ENCODE measurements at regions not wholly inside any gene's neighbourhood (a gene's known extent, or its start where the extent isn't known, plus 50 kb on each side); places are given as distances from the start of the nearest gene placed in this dataset.
"Not testable (repeated sequence)": the region's sequence is repeated elsewhere in the genome, so short reads cannot be mapped to it uniquely, and the experiment has no call there.

DNA sequence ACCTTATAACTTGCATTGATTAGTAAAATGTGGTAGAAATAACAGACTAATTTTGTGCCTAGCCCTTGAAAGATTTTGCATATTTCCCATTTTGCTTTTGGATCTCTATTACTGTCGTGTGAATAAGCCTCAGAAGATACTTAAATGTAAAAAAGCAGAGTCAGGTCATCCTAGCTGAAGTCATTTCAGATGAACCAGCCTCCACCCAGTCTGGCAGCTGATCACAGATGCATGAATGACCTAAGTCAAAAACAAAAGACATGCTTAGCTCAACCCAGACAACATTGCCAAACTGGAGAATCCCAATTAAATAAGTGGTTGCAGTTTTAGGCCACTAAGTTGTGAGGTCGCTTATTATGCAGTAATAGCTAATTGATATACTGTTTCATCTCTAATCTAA lies 349.9 kb downstream of the C12orf50 start:
- DNase-seq (ENCODE audit: low read depth), result peak; percentile 14

DNA sequence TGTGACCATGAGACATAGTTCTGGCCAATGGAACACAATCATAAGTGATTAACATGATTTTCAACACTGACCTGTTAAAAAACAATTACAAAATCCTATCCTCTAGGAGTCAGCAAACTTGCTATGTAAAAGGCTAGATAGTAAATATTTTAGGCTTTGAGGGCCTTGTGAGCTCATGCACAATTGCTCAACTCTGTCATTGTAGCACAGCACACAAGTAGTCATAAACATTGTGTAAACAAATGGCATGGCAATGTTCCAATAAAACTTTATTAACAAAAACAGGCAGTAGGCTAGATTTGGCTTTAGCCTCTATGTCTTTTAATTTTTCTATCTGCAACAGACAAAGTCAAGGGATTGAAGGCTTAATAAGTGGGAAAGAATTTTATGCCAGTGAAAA lies 350.7 kb downstream of the C12orf50 start:
- DNase-seq (ENCODE audit: low read depth), result peak; percentile 77

GRCh38 chr12:87676731-87677130 lies 352.5 kb downstream of the C12orf50 start:
- DNase-seq (ENCODE audit: low read depth), result no peak

DNA sequence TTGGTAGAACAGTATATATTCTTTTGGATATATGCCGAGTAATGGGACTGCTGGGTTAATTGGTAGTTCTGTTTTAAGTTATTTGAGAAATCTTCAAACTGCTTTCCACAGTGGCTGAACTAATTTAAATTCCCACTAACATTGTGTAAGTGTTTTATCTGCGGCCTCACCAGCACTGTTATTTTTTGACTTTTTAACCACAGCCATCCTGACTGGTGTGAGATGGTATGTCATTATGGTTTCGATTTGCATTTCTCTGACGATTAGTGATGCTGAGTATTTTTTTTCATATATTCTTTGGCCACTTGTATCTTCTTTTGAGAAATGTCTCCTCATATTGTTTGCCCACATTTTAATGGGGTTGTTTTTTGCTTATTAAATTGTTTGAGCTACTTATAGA lies 357.4 kb downstream of the C12orf50 start:
- DNase-seq (ENCODE audit: low read depth), result no peak

DNA sequence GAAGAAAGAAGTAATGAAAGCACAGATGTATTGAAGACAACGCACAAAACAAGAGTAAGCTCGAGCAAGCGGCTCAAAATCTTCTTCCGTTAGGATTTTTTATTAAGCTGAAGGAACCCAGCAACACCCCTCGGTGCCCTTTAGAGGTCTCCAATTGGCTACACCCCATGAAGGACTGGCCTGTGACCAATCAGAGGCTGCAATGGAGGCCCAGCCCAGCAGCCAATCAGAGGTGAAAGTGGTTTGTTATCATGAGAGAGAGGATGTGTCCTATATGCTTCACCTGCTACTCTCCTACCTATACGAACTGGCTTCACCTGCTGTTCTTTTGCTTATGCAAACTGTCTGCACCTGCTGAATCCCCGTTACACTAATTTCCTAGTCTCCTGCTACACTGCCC lies 358.8 kb downstream of the C12orf50 start:
- no peak for DNase-seq (ENCODE audit: low read depth)

DNA sequence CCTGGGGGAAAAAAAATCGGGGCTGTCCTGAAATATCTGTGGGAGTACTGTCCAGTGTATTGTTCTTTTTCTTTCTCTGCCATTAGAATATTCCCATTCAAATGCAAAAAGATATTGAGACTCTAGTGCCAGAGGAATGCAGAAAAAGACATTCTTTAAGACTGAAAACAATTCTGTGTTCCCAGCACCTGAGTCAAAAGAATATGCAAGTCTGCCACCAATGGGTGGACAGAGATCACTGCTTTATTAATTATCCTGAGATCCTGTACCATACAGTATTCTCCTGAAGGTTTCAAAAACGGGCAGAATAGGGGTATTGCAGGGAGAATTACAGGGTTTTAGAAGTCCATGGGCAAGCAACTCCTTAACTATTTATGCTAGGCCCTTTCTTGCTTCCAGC lies 361.8 kb downstream of the C12orf50 start:
- peak; percentile 35 for DNase-seq (ENCODE audit: low read depth)

DNA sequence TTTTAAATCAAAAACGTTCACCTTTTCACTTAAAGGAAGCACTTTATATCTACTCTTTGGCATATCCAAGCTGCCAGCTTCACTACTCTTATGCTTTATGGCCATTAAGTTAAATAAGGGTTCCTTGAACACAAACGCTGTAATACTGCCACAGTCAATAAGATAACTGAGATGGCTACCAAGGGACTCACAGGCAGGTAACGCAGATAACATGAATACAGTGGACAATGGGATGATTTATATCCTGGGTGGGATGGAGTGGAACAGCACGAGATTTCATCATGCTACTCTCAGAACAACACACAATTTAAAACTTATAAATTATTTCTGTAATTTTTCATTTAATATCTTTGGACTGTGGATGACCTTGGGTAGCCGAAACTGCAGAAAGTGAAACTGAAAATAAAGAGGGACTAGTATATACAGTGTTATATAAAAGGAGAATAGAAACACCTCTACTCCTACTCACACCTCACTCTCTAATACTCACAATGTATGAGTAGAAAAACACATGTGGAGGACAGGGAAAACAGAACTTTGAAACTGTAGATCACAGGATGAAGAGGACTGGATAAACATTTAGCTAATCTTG lies 367.3 kb downstream of the C12orf50 start:
- no peak for DNase-seq (ENCODE audit: low read depth)

DNA sequence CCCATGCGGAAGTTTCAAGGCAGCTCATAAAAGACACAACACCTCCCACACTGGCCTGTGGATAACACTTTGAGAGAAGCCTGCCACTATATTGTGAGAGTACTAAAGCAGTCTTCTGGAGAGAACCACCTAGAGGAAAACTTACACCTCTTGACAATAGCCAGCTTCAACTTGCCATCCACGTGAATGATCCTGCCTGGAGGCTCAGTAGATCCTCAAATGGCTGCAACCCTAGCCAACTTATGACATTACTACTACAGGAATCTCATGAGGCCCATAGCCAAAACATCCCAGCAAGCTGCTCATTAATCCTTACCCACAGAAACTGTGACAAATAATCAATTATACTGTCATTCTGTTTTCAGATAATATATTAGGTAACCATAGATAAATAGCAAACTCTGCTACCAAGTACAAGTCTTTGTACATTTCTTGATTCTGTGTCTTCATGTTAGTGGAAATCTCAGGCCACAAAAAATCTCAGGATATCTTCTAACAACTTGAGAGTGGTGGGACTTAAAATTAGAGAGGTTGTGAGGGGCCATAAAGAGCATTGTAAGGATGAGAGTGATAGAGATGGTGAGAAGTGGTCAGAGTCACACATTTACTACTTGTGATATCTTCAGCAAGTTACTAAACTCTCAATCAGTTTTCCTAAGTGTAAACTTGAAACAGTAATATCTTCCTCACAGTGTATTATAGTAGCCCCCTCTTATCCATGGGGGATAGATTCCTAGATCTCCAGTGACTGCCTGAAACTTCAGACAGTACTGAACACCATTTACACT lies 368.0 kb downstream of the C12orf50 start:
- no peak for DNase-seq (ENCODE audit: low read depth)

DNA sequence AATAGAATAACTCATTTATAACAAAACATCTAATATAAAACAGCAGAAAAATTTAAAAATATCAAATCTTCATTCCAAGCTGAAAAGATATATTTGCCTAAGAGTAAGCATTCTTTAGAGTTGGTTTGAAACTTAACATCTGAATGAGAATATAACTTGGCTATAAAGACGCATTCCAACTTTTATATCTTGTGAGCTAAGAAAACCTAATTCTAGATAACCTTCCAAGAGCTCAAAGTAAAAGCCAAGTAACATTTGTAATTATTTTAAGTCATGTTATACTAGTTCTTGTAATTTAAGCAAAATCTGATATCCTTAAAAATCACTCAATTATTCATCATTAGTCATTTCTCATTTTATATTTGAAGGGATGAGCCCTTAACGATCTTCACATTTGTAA lies 368.9 kb downstream of the C12orf50 start:
- DNase-seq (ENCODE audit: low read depth), result no peak

GRCh38 chr12:87656311-87656710 lies 372.9 kb downstream of the C12orf50 start:
- no peak for DNase-seq (ENCODE audit: low read depth)

- DNase-seq (ENCODE audit: low read depth), result no peak
Measured at GRCh38 chr12:87651670-87652425, 377.4 kb downstream of the C12orf50 start.

GRCh38 chr12:87642245-87642644 lies 387.0 kb downstream of the C12orf50 start:
- no peak for DNase-seq (ENCODE audit: low read depth)

GRCh38 chr12:87618199-87618598 lies 411.0 kb downstream of the C12orf50 start:
- DNase-seq (ENCODE audit: low read depth), result peak; percentile 3

GRCh38 chr12:87612996-87613395 lies 416.2 kb downstream of the C12orf50 start:
- DNase-seq (ENCODE audit: low read depth), result no peak

- DNase-seq (ENCODE audit: low read depth), result no peak
Measured at GRCh38 chr12:87608321-87608720, 420.9 kb downstream of the C12orf50 start.

DNA sequence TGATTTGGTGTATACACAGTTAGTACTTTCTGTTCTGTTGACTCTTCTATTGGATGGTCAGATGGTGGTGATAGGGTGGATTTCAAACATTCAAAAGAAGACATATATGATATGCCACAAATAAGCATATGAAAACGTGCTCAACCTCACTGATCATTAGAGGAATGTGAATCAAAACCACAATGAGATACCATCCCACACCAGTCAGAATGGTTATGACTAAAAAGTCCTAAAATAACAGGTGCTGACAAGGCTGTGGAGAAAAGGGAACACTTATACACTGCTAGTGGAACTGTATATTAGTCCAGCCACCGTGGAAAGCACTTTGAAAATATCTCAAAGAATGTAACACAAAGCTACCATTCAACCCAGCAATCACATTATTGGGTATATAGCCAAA lies 425.5 kb downstream of the C12orf50 start:
- DNase-seq (ENCODE audit: low read depth), result no peak

DNA sequence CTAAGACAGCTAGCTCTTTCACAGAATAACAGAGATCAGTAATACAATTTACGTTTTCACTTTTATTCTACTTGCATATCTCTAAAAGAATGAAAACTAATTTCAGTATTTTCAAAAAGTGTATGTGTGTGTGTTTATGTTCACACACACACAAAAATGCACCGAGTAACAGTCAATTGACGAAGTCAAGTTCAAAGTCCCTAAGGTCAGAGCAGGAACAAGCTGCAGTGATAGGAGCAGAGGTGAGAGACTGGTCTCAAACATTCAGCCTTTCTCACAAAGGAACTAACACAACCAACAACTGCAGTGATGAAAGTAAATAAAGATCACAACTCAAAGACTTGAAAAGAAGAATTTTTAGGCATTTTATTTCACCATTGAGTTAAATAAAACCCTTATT lies 429.7 kb downstream of the C12orf50 start:
- no peak for DNase-seq (ENCODE audit: low read depth)

DNA sequence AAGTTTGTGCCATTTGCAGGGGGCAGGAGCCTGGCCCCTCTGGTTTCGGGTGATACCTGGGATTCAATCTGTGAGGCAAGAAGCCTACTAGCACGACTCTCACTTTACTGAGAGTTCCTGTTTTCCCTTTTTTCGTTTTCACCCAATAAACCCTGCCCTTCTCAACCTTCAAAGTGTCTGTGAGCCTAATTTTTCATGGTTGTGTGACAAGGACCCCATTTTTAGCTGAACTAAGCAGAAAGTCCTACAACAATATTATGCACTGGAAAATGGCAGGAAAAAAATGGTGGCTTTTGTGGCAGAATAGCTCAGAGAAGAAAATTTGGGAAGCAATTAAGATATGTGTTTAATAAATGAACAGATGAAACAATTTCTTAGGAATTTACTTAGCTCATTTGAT lies 432.1 kb downstream of the C12orf50 start:
- DNase-seq (ENCODE audit: low read depth), result no peak

DNA sequence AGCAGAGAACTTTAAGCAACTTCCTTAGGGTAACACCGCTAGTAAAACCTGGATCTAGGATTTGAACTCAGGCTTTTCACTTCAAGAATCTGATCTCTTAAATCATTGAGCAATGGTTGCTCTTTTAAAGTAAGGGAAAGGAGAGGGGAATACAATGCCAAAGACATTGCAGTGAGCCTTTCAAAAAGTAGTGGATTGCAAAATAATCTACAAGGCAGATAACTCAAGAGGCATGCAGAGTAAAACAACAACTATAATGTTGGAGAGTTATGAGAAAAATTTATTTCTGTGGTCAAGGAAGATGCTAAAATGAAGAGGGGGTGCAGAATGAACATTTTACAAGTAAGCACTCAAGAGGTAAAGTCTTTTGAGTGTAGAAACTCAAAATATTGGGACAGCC lies 432.6 kb downstream of the C12orf50 start:
- peak; percentile 39 for DNase-seq (ENCODE audit: low read depth)

DNA sequence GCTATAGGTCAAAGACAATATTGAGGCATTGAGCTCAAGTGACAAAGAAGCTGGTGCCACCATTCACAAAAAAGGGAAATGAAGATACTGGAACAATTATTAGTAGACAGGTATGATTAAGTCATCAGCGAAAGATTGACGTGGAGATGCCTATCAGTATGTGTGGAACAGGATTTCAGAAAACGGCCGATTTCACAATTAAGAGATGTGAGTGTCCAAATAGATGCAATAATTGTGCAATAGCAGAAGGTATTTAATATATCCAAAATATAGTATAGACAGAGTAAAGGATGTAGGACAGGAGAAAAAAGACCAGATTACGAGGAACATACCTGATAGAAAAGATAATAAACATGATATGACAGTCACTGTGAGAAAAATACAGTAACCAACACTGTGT lies 433.1 kb downstream of the C12orf50 start:
- DNase-seq (ENCODE audit: low read depth), result no peak

- no peak for DNase-seq (ENCODE audit: low read depth)
Measured at GRCh38 chr12:87585882-87586557, 443.2 kb downstream of the C12orf50 start.

DNA sequence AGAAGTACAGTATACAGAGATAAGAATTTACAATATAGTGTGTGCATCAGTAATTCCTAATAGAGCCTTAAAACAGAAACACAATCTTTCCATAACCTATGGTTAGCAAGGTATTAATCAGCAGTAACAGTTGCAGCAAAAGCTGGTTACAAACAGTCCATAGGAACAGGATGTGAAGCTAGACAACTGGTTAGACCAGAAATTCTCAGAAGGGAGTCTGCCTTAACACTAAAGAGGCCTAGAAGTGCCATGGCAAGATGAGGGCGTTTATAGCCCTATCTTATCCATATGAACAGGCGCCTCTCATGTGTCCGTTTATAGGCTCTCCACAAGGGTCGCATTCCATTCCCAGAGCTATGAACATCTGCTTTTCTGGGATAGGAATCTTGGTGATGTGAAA lies 450.1 kb downstream of the C12orf50 start:
- DNase-seq (ENCODE audit: low read depth), result not testable (repeated sequence)

DNA sequence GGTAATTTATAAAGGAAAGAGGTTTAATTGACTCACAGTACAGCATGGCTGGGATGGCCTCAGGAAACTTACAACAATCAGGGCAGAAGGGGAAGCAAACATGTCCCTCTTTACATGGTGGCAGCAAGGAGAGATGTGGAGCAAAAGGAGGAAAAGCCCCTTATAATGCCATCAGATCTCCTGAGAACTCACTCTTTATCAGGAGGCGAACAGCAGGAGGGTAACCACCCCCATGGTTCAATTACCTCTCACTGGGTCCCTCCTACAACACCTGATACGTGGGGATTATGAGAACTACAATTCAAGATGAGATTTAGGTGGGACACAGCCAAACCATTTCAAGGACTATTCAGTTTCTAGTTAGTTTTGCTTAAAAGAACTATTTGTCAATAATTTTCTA lies 453.3 kb downstream of the C12orf50 start:
- DNase-seq (ENCODE audit: low read depth), result no peak

Measured in fibroblast of gingiva (primary cell).